Neural progenitor cell (in vitro differentiated cells): ENCODE measurements at regions not wholly inside any gene's neighbourhood (a gene's known extent, or its start where the extent isn't known, plus 50 kb on each side); places are given as distances from the start of the nearest gene placed in this dataset.

ENCODE experiments used
- DNase-seq: peaks from one replicate; pipeline ENCODE4 v3.0.0-alpha.2; 2016; ENCODE audit warnings: low spot score
- H2AFZ ChIP-seq: fragments of 200-600 bp; sonication (generic); replicated peaks from 2 replicates; pipeline ENCODE4 v1.6.1; 2016; ENCODE audit warnings: antibody characterized with exemption
- H3F3A ChIP-seq: fragments of 200-600 bp; sonication (generic); 2 replicates; pipeline ENCODE4 v1.6.1; 2016; ENCODE audit warnings: antibody characterized with exemption, low read depth
- H3K27ac ChIP-seq: fragments of 200-600 bp; sonication (generic); 2 replicates; pipeline ENCODE4 v1.5.1; 2016; ENCODE audit warnings: mild to moderate bottlenecking
- H3K27me3 ChIP-seq: fragments of 200-600 bp; sonication (generic); 2 replicates; pipeline ENCODE4 v1.6.1; 2016; ENCODE audit warnings: mild to moderate bottlenecking, moderate library complexity
- H3K36me3 ChIP-seq: fragments of 200-600 bp; sonication (generic); 2 replicates; pipeline ENCODE4 v1.5.1; 2016
- H3K4me1 ChIP-seq: fragments of 200-600 bp; sonication (generic); 2 replicates; pipeline ENCODE4 v1.6.1; 2016; ENCODE audit warnings: mixed run types
- H3K4me2 ChIP-seq: fragments of 200-600 bp; sonication (generic); 2 replicates; pipeline ENCODE4 v1.6.1; 2016
- H3K4me3 ChIP-seq: fragments of 200-600 bp; sonication (generic); 2 replicates; pipeline ENCODE4 v1.5.1; 2016
- H3K79me2 ChIP-seq: fragments of 200-600 bp; sonication (generic); 2 replicates; pipeline ENCODE4 v1.6.1; 2016; ENCODE audit warnings: low read depth
- H3K9ac ChIP-seq: fragments of 200-600 bp; sonication (generic); 2 replicates; pipeline ENCODE4 v1.6.1; 2016
- H3K9me3 ChIP-seq: fragments of 200-600 bp; sonication (generic); 2 replicates; pipeline ENCODE4 v1.5.1; 2016; ENCODE audit warnings: low read depth
- H4K20me1 ChIP-seq: fragments of 200-600 bp; sonication (generic); 2 replicates; pipeline ENCODE4 v1.6.1; 2016; ENCODE audit warnings: low read depth
- H3K27ac Mint-ChIP-seq: 3 replicates; pipeline ENCODE4 v1.8.0; 2021; ENCODE audit warnings: mixed read lengths
- H3K27me3 Mint-ChIP-seq: 2 replicates; pipeline ENCODE4 v1.8.0; 2022; ENCODE audit warnings: low read depth, mild to moderate bottlenecking, inconsistent platforms, moderate library complexity, mixed read lengths; ENCODE audit not compliant: insufficient read depth
- H3K36me3 Mint-ChIP-seq: 3 replicates; pipeline ENCODE4 v1.8.0; 2021; ENCODE audit warnings: mixed read lengths
- H3K4me1 Mint-ChIP-seq: 3 replicates; pipeline ENCODE4 v1.8.0; 2021; ENCODE audit warnings: mixed read lengths
- H3K4me3 Mint-ChIP-seq: 3 replicates; pipeline ENCODE4 v1.8.0; 2021; ENCODE audit warnings: mild to moderate bottlenecking, moderate library complexity, mixed read lengths
- H3K9me3 Mint-ChIP-seq: 3 replicates; pipeline ENCODE4 v1.8.0; 2020; ENCODE audit warnings: mixed read lengths
- CTCF ChIP-seq: fragments of 200-600 bp; sonication (generic); IDR thresholded peaks from 2 replicates; pipeline ENCODE4 v1.5.1; 2017; ENCODE audit warnings: antibody characterized with exemption, mild to moderate bottlenecking
- EZH2 ChIP-seq: fragments of 200-600 bp; sonication (generic); IDR thresholded peaks from 2 replicates; pipeline ENCODE4 v1.6.1; 2017; ENCODE audit warnings: antibody characterized with exemption, mild to moderate bottlenecking, moderate library complexity
- EZH2phosphoT487 ChIP-seq: fragments of 200-600 bp; sonication (generic); IDR thresholded peaks from 2 replicates; pipeline ENCODE4 v1.6.1; 2017; ENCODE audit warnings: antibody characterized with exemption

- no peak overlapping the region for H3K4me2 ChIP-seq
- Mint-ChIP-seq H3K36me3 (peaks cover 16% of the 10 kb centered on the region), H3K27me3 (peaks cover 2% of the 10 kb centered on the region), H3K4me3 (no peak overlapping the region), H3K9me3 (peaks cover 10% of the 10 kb centered on the region), H3K27ac (no peak overlapping the region), H3K4me1 (peaks cover 5% of the 10 kb centered on the region)
- H3K36me3 ChIP-seq = no peaks in the 10 kb centered on the region
- H3K9ac ChIP-seq = no peak overlapping the region
- no peaks in the 10 kb centered on the region for H3K27me3 ChIP-seq
- H3K4me3 ChIP-seq = no peak overlapping the region
- no peaks in the 10 kb centered on the region for H4K20me1 ChIP-seq
- H3K27ac ChIP-seq = no peak overlapping the region
- no peaks in the 10 kb centered on the region for H3F3A ChIP-seq
- H3K9me3 ChIP-seq = no peaks in the 10 kb centered on the region
- H3K79me2 ChIP-seq = no peaks in the 10 kb centered on the region
- H2AFZ ChIP-seq = no peak overlapping the region
- no peaks in the 10 kb centered on the region for H3K4me1 ChIP-seq
- TF ChIP-seq EZH2phosphoT487 (no peak), CTCF (no peak), EZH2 (no peak)
- DNase-seq = no peak
Observed at GRCh38 chr13:74067818-74068217, 66.4 kb downstream of the KLF12 start.

- TF ChIP-seq CTCF (no peak), EZH2 (no peak), EZH2phosphoT487 (no peak)
Observed at GRCh38 chr13:74066937-74067336, 67.3 kb downstream of the KLF12 start.

GRCh38 chr13:74064805-74065312 lies 69.3 kb downstream of the KLF12 start:
- Histone ChIP-seq H3K4me2 (no peak overlapping the region), H3K4me1 (no peaks in the 10 kb centered on the region), H4K20me1 (no peaks in the 10 kb centered on the region), H3K9ac (no peak overlapping the region), H3K27me3 (no peaks in the 10 kb centered on the region), H3K27ac (no peak overlapping the region), H3K79me2 (no peaks in the 10 kb centered on the region), H3F3A (no peaks in the 10 kb centered on the region), H3K9me3 (no peaks in the 10 kb centered on the region), H3K4me3 (no peak overlapping the region), H2AFZ (no peak overlapping the region), H3K36me3 (no peaks in the 10 kb centered on the region)
- Mint-ChIP-seq H3K4me1 (peaks cover 9% of the 10 kb centered on the region), H3K27me3 (no peaks in the 10 kb centered on the region), H3K4me3 (no peak overlapping the region), H3K9me3 (peaks cover 13% of the 10 kb centered on the region), H3K36me3 (peaks cover 19% of the 10 kb centered on the region), H3K27ac (no peak overlapping the region)
- DNase-seq = no peak
- TF ChIP-seq EZH2phosphoT487 = no peak
- TF ChIP-seq CTCF = no peak

More at GRCh38 chr13:74066937-74067336, 67.3 kb downstream of the KLF12 start:
- no peak overlapping the region for H3K9ac ChIP-seq
- no peaks in the 10 kb centered on the region for H3K9me3 ChIP-seq
- no peaks in the 10 kb centered on the region for H3K27me3 ChIP-seq
- no peaks in the 10 kb centered on the region for H3K36me3 ChIP-seq
- H3K27ac Mint-ChIP-seq = no peak overlapping the region
- H3K36me3 Mint-ChIP-seq = peaks cover 17% of the 10 kb centered on the region
- H3K79me2 ChIP-seq = no peaks in the 10 kb centered on the region
- H2AFZ ChIP-seq = no peak overlapping the region
- no peaks in the 10 kb centered on the region for H4K20me1 ChIP-seq
- H3K4me1 ChIP-seq = no peaks in the 10 kb centered on the region
- H3K4me3 Mint-ChIP-seq = no peak overlapping the region
- H3K9me3 Mint-ChIP-seq = peaks cover 8% of the 10 kb centered on the region
- H3K27ac ChIP-seq = no peak overlapping the region
- peaks cover 9% of the 10 kb centered on the region for H3K4me1 Mint-ChIP-seq
- H3K27me3 Mint-ChIP-seq = peaks cover 2% of the 10 kb centered on the region
- H3K4me3 ChIP-seq = no peak overlapping the region
- no peak for DNase-seq
- H3K4me2 ChIP-seq = no peak overlapping the region
- H3F3A ChIP-seq = no peaks in the 10 kb centered on the region
